Astrocyte of the spinal cord (primary cell): ENCODE measurements at regions not wholly inside any gene's neighbourhood (a gene's known extent, or its start where the extent isn't known, plus 50 kb on each side); places are given as distances from the start of the nearest gene placed in this dataset.
A peak's percentile ranks its signal among the peaks of the same experiment; 100 is the strongest.
"Not testable (repeated sequence)": the region's sequence is repeated elsewhere in the genome, so short reads cannot be mapped to it uniquely, and the experiment has no call there.

ENCODE experiments used
- DNase-seq: peaks from one replicate; pipeline ENCODE4 v3.0.0; 2011; ENCODE audit warnings: low read depth, low spot score
- H3K4me3 ChIP-seq: 2 replicates; pipeline ENCODE4 v1.5.1; 2011; ENCODE audit warnings: low read depth, mild to moderate bottlenecking, low read length, moderate library complexity
- in situ Hi-C: cut with HindIII; loops from 2 replicates; pipeline ENCODE4 v1.10.0; 2017; ENCODE audit warnings: low sequenced_read_pairs
- TF ChIP-seq, protein P1 (sequence below): IDR thresholded peaks from 2 replicates; pipeline ENCODE4 v1.5.1; 2012; ENCODE audit warnings: low read depth, mild to moderate bottlenecking, low read length, inconsistent platforms

DNA sequence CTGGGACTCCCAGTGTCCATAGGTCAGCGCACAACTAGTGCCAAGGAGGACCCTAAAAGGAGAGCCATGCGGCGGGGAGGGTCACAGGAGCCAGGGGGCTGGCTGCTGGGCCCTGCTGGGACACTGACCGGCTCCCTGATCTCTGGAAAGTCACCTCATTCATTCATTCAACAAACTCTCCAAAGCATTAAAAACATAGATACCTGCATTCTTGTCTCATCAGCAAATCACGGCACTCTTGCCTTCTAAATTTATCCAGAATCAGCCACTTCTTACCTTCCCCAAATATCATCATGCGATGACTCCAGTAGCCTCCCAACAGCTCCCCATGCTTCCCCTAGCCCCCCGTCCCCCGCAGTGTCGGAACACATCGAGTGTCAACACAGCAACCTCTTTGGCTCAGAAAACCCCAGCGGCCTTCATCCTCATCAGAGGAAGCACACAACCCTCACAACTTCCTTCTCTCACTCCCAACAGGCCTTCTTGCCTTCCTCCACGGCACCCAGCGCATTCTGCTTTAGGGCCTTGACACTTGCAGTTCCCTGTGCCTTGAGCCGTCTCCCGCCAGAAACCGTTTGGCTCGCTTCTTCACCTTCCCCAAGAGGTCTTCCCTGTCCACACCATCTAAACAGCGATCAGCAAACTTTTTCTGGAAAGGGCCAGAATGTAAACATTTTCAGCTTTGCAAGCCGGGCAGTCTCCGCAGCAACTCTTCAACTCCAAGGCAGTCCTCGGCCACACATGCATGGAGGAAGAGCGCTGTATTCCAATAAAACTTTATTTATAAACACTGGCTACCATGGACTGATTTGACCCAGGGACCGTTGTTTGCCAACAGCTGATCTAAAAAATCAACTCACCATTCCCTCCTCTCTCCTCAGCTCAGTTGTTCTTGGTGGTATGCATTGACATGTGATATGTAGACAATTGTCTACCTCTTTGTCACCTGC, 119.5 kb upstream of the TNRC6C start:
- DNase-seq: no peak
- in situ Hi-C loops: no loop called here
- TF ChIP-seq, protein P1, sequence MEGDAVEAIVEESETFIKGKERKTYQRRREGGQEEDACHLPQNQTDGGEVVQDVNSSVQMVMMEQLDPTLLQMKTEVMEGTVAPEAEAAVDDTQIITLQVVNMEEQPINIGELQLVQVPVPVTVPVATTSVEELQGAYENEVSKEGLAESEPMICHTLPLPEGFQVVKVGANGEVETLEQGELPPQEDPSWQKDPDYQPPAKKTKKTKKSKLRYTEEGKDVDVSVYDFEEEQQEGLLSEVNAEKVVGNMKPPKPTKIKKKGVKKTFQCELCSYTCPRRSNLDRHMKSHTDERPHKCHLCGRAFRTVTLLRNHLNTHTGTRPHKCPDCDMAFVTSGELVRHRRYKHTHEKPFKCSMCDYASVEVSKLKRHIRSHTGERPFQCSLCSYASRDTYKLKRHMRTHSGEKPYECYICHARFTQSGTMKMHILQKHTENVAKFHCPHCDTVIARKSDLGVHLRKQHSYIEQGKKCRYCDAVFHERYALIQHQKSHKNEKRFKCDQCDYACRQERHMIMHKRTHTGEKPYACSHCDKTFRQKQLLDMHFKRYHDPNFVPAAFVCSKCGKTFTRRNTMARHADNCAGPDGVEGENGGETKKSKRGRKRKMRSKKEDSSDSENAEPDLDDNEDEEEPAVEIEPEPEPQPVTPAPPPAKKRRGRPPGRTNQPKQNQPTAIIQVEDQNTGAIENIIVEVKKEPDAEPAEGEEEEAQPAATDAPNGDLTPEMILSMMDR: no peak

DNA sequence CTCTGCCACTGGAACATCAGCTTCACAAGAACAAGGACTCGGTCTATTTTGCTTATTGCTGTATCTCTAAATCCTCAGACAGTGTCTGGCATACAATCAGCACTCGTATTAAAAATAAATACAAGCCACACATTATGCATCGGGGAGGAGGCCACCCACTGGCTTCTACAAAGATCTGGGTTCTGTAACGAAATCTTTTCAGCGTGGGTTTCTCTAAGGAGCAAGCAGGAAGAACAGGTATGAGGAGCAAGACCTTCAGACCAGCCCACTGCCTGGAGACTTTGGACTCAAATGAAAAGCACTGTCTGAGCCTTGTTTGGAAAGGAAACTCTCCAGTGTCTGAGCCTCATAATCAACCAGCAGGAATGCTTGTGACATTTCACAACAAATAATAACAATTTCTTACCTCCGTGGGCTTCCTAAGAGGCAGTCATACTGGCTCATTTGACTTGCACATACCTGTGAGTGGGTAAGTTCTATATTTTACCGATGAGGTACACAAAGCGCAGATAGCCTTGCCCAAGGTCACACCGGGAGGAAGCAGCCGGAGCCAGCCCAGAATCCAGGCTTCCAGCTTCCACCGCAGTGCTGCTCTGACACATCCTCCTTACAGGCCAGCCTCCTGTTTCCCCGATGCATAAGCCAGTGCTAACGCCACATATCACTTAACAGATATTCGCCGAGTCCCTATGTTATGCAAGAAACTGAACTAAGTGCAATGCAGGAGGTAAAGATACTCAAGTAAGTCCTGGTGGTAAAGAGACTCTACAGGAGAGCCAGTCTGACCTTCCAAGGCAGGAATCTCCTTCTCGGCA, 118.6 kb upstream of the TNRC6C start:
- TF ChIP-seq, protein P1: no peak
- peak; percentile 42 for DNase-seq
- in situ Hi-C loops: no loop called here
- no peak overlapping the region for H3K4me3 ChIP-seq

More for the DNA sequence above, 119.5 kb upstream of the TNRC6C start:
- H3K4me3 ChIP-seq: no peak overlapping the region

DNA sequence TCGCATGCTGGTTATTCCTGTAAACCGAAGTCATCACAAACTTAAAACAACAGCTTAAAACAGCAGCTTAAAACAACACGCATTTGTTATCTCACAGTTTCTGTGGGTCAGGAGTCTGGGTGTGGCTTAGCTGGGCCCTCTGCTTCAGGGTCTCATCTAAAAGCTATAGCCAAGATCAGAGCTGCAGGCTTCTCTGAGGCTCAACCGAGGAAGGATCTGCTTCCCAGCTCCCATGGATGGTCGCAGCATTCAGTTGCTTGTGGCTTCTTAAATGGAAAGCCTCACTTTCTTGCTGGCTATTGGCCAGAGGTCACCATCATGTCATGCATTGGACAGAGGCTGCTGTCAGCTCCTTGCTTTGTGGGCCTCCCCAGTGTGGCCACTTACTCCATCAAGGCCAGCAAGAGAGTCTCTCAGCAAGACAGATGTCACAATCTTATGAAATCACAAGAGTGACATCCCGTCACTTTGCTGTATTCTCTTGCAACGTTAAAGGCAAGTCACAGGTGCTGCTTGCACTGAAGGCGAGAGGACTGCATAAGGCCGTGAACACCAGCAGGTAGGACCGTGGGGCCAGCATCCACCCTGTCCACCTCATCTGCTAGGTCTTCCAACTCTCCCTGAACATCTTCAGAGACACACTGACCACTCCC, 117.9 kb upstream of the TNRC6C start:
- in situ Hi-C loops: no loop called here
- no peak overlapping the region for H3K4me3 ChIP-seq
- TF ChIP-seq, protein P1: no peak
- DNase-seq: no peak

DNA sequence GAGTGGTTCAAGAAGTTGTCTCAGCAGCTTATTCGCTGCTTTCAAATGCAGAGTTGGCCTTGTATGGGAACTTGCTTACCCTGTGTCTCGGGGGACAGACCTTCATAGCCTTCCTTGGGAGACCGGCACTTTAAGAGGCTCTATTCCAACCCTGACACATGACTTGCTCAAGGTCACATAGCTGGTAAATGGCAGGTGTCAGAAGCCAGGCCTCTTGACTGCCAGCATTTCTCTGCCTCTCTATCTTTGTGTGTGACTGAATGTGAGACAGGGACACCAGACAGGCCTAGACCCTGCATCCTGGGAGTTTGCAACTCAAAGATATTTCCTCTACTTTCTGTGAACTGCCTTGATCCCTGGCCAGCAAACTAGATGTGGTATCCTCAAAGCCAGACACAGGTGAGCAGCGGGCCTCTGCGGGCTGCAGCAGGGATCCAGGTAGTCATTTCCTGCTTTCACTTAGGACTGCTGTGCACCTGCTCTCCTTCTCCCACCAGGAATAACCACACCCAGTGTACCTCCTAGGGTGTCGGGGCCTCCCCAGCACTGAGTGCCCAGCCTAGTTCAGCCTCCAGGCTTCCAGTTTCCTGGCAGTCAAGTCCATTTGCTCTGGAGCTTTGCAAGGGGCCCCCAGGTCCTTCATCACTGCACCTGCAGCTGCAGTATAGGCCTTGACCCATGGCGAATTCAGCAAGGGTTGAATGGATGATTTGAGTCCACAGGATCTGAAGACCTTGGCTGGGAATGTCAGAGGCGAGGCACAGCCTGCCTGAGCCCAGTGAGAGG, 116.6 kb upstream of the TNRC6C start:
- no peak for DNase-seq
- no peak overlapping the region for H3K4me3 ChIP-seq
- TF ChIP-seq, protein P1: no peak
- in situ Hi-C loops: no loop called here

DNA sequence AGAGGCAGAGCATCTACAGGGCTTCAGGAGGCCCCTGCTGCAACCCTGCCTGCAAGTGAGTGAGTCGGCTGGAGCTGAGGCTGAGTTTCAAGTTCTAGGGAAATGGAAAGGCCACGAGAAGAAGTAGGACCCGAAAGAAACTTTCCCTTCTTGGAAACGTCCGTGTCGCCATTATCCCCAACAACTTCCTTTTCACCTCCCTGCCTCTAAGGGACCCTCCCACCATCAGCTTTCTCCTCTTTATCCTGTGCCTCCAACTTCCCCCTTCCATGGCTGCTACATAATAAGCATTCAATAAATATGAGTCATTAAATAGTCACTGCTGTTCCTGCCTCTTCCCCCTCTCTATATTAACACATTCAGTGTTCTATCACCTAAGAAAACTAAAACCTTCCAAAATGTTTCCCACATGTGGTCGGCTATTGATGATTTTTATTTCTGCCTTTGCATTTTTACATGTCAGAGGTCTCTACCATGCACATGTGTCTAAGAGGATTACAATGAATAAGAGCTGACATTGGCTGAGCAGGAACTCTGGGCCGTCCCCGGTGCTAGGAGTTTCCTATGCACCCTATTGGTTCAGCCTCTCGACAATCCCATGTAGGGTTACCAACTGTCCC, 115.9 kb upstream of the TNRC6C start:
- peak; percentile 56 for DNase-seq
- H3K4me3 ChIP-seq: no peak overlapping the region
- TF ChIP-seq, protein P1: no peak
- in situ Hi-C loops: no loop called here

GRCh38 chr17:77843255-77843895, 115.1 kb upstream of the TNRC6C start:
- peak; percentile 86 for DNase-seq
- in situ Hi-C loops, H3K4me3 ChIP-seq: not testable (repeated sequence)
